H1 (cell line): ENCODE measurements at regions not wholly inside any gene's neighbourhood (a gene's known extent, or its start where the extent isn't known, plus 50 kb on each side); places are given as distances from the start of the nearest gene placed in this dataset.

Experiments used
- CTCF ChIP-seq, 3 experiments: IDR thresholded peaks; 1 replicate in 2 of 3; 2 replicates in 1 of 3; pipeline versions ENCODE4 v1.5.1 to v1.6.1; 2011; ENCODE audit warnings: low read length in 3 of 3, mild to moderate bottlenecking in 3 of 3, inconsistent platforms in 2 of 3, low read depth in 1 of 3, moderate library complexity in 1 of 3; ENCODE audit not compliant: insufficient read depth in 1 of 3; ENCODE audit errors: control extremely low read depth in 1 of 3
- JUN ChIP-seq: IDR thresholded peaks from 2 replicates; pipeline ENCODE4 v1.6.1; 2011; ENCODE audit warnings: low read depth, mild to moderate bottlenecking, improper control_type of control experiment, low read length
- POLR2A ChIP-seq, 2 experiments: IDR thresholded peaks; 1 replicate in 1 of 2; 2 replicates in 1 of 2; pipeline ENCODE4 v1.6.1; 2011; ENCODE audit warnings: low read depth in 2 of 2, low read length in 2 of 2, mild to moderate bottlenecking in 2 of 2; ENCODE audit errors: control extremely low read depth in 1 of 2
- POLR2AphosphoS5 ChIP-seq: IDR thresholded peaks from 2 replicates; pipeline ENCODE4 v1.6.1; 2011; ENCODE audit warnings: low read depth, low read length
- SIN3A ChIP-seq, 2 experiments: IDR thresholded peaks in 1 of 2; conservative IDR thresholded peaks in 1 of 2; 2 replicates each; pipeline ENCODE4 v1.6.1; 2011 to 2012; ENCODE audit warnings: low read length in 2 of 2, improper control_type of control experiment in 1 of 2, low read depth in 1 of 2, mild to moderate bottlenecking in 1 of 2
- SUZ12 ChIP-seq: fragments of 200-600 bp; sonication (generic); IDR thresholded peaks from 2 replicates; pipeline ENCODE4 v1.6.1; 2012; ENCODE audit warnings: mild to moderate bottlenecking, inconsistent platforms, low read length, moderate library complexity, mixed read lengths
- TF ChIP-seq, protein P1 (sequence below): fragments of 300-600 bp; sonication (generic); IDR thresholded peaks from 2 replicates; pipeline ENCODE4 v1.7.1; 2012; ENCODE audit warnings: low read length, moderate library complexity, mild to moderate bottlenecking, inconsistent platforms; ENCODE audit not compliant: insufficient replicate concordance

DNA sequence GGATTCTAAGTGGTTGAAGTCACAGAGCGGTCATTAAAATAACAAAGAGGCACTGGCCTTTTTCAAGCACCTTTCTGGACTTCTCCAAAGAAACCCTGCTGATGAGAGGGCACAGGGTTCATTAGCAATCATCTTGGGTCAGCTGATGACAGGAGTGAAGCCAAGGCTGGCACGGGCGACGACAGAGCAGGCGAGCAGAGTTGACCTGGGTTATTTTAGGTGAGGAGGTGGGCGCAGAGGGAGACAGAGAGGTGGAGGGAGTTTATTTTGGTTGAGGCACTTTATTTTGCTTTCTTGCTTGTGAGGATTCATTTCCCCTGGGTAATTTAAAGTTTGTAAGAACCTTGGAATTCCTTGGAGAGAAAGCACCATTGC, 57.9 kb downstream of the OLIG1 start:
- no peak for TF ChIP-seq SUZ12
- no peak for TF ChIP-seq CTCF (IDR thresholded peaks at IDR 0.05; ENCODE audit: control extremely low read depth in 1 of 3, insufficient read depth in 1 of 3, low read depth in 1 of 3, low read length in 3 of 3)
- TF ChIP-seq POLR2A (IDR thresholded peaks at IDR 0.05; ENCODE audit: control extremely low read depth in 1 of 2, low read depth in 2 of 2, low read length in 2 of 2) = no peak
- no peak for TF ChIP-seq JUN
- no peak for TF ChIP-seq POLR2AphosphoS5
- TF ChIP-seq, protein P1, sequence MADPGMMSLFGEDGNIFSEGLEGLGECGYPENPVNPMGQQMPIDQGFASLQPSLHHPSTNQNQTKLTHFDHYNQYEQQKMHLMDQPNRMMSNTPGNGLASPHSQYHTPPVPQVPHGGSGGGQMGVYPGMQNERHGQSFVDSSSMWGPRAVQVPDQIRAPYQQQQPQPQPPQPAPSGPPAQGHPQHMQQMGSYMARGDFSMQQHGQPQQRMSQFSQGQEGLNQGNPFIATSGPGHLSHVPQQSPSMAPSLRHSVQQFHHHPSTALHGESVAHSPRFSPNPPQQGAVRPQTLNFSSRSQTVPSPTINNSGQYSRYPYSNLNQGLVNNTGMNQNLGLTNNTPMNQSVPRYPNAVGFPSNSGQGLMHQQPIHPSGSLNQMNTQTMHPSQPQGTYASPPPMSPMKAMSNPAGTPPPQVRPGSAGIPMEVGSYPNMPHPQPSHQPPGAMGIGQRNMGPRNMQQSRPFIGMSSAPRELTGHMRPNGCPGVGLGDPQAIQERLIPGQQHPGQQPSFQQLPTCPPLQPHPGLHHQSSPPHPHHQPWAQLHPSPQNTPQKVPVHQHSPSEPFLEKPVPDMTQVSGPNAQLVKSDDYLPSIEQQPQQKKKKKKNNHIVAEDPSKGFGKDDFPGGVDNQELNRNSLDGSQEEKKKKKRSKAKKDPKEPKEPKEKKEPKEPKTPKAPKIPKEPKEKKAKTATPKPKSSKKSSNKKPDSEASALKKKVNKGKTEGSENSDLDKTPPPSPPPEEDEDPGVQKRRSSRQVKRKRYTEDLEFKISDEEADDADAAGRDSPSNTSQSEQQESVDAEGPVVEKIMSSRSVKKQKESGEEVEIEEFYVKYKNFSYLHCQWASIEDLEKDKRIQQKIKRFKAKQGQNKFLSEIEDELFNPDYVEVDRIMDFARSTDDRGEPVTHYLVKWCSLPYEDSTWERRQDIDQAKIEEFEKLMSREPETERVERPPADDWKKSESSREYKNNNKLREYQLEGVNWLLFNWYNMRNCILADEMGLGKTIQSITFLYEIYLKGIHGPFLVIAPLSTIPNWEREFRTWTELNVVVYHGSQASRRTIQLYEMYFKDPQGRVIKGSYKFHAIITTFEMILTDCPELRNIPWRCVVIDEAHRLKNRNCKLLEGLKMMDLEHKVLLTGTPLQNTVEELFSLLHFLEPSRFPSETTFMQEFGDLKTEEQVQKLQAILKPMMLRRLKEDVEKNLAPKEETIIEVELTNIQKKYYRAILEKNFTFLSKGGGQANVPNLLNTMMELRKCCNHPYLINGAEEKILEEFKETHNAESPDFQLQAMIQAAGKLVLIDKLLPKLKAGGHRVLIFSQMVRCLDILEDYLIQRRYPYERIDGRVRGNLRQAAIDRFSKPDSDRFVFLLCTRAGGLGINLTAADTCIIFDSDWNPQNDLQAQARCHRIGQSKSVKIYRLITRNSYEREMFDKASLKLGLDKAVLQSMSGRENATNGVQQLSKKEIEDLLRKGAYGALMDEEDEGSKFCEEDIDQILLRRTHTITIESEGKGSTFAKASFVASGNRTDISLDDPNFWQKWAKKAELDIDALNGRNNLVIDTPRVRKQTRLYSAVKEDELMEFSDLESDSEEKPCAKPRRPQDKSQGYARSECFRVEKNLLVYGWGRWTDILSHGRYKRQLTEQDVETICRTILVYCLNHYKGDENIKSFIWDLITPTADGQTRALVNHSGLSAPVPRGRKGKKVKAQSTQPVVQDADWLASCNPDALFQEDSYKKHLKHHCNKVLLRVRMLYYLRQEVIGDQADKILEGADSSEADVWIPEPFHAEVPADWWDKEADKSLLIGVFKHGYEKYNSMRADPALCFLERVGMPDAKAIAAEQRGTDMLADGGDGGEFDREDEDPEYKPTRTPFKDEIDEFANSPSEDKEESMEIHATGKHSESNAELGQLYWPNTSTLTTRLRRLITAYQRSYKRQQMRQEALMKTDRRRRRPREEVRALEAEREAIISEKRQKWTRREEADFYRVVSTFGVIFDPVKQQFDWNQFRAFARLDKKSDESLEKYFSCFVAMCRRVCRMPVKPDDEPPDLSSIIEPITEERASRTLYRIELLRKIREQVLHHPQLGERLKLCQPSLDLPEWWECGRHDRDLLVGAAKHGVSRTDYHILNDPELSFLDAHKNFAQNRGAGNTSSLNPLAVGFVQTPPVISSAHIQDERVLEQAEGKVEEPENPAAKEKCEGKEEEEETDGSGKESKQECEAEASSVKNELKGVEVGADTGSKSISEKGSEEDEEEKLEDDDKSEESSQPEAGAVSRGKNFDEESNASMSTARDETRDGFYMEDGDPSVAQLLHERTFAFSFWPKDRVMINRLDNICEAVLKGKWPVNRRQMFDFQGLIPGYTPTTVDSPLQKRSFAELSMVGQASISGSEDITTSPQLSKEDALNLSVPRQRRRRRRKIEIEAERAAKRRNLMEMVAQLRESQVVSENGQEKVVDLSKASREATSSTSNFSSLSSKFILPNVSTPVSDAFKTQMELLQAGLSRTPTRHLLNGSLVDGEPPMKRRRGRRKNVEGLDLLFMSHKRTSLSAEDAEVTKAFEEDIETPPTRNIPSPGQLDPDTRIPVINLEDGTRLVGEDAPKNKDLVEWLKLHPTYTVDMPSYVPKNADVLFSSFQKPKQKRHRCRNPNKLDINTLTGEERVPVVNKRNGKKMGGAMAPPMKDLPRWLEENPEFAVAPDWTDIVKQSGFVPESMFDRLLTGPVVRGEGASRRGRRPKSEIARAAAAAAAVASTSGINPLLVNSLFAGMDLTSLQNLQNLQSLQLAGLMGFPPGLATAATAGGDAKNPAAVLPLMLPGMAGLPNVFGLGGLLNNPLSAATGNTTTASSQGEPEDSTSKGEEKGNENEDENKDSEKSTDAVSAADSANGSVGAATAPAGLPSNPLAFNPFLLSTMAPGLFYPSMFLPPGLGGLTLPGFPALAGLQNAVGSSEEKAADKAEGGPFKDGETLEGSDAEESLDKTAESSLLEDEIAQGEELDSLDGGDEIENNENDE = no peak
- TF ChIP-seq SIN3A (conservative IDR thresholded peaks at IDR 0.05 in 1 of 2, IDR thresholded peaks at IDR 0.05 in 1 of 2; ENCODE audit: low read depth in 1 of 2, low read length in 2 of 2) = no peak
